Right lobe of liver (tissue), 6 donors: ENCODE measurements at regions not wholly inside any gene's neighbourhood (a gene's known extent, or its start where the extent isn't known, plus 50 kb on each side); places are given as distances from the start of the nearest gene placed in this dataset.

Experiments
- ATAC-seq, 4 donors: fragments of 200-7000 bp; cut with Tn5 transposase; one replicate each; pipeline ENCODE4 v1.9.1; 2020; ENCODE audit warnings: mild to moderate bottlenecking in 4 of 4, moderate library complexity in 4 of 4
- DNase-seq, 3 donors: peaks; one replicate each; pipeline ENCODE4 v3.0.0-alpha.2; 2020
- H3K27ac ChIP-seq, 3 donors: fragments of 200-600 bp; one replicate each; pipeline ENCODE4 v1.8.0; 2022
- H3K27me3 ChIP-seq, 2 donors: fragments of 200-600 bp; one replicate each; pipeline ENCODE4 v1.8.0; 2022
- H3K36me3 ChIP-seq, 4 donors: fragments of 200-600 bp; sonication (generic) in 1 of 4; one replicate each; pipeline versions ENCODE4 v1.5.1 to v1.8.0; 2017 to 2022; ENCODE audit warnings: control low read depth in 1 of 4
- H3K4me1 ChIP-seq, 4 donors: fragments of 200-600 bp; sonication (generic) in 1 of 4; one replicate each; pipeline versions ENCODE4 v1.5.1 to v1.8.0; 2017 to 2022; ENCODE audit warnings: control low read depth in 1 of 4
- H3K4me3 ChIP-seq, 3 donors: fragments of 200-600 bp; one replicate each; pipeline ENCODE4 v1.8.0; 2022
- H3K9me3 ChIP-seq, 4 donors: fragments of 200-600 bp; sonication (generic) in 1 of 4; one replicate each; pipeline versions ENCODE4 v1.5.1 to v1.8.0; 2017 to 2022; ENCODE audit warnings: control low read depth in 1 of 4
- POLR2A ChIP-seq: fragments of 450-650 bp; IDR thresholded peaks from one replicate; pipeline ENCODE4 v1.6.1; 2017; ENCODE audit warnings: antibody characterized with exemption, mild to moderate bottlenecking
- WGBS: methylation state at CpG from one replicate; pipeline ENCODE4 v1.1.6; 2018; ENCODE audit warnings: low coverage, low lambda C conversion rate; ENCODE audit not compliant: insufficient coverage; ENCODE audit errors: missing lambda C conversion rate; 5-methylcytosine and 5-hydroxymethylcytosine counted together
- intact Hi-C, 2 donors: fragments of 100-400 bp; cut with DNase I; formaldehyde crosslinking; loops; one replicate each; pipeline versions ENCODE4 v1.11.2 to v1.14.1; 2022
- TF ChIP-seq, protein P1 (sequence below), 4 donors: fragments of 200-600 bp in 3 of 4; fragments of 450-650 bp in 1 of 4; IDR thresholded peaks; one replicate each; pipeline versions ENCODE4 v1.5.1 to v1.8.0; 2016 to 2022; ENCODE audit warnings: antibody characterized with exemption in 4 of 4, mild to moderate bottlenecking in 2 of 4
- donor health status: DM: no; HTN: yes; CAD: no.
- donor health status: DM: no; HTN: no; CAD: no.
- donor health status: DM: no; HTN: no; CAD: no.
- donor health status: DM: no; HTN: yes; CAD: no.
- donor health status: DM: no; HTN: yes; CAD: no.

DNA sequence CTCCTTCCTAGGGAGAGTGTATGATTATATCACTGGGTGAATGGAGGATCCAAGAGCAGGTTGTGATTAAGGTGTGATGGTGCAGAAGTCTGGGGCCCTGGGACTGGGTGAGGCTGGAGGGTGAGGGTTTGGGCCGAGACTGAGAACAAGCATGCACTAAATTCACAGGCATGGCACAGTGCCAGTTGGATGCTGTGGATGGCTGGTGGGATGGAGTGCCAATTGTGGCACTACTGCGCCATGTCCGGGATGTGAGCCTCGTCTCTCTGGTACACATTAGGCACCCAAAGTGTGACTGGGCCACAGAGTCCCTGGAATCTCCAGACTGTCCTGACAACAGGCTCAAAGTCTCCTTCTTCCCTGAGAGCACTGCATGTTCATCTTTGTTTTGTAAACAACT lies 208.1 kb downstream of the EMX2 start:
- H3K27me3 ChIP-seq = no peaks in the 10 kb centered on the region
- no peaks in the 10 kb centered on the region for H3K9me3 ChIP-seq
- DNase-seq (no peak), ATAC-seq (no peak)
- no peaks in the 10 kb centered on the region for H3K36me3 ChIP-seq
- TF ChIP-seq, protein P1, sequence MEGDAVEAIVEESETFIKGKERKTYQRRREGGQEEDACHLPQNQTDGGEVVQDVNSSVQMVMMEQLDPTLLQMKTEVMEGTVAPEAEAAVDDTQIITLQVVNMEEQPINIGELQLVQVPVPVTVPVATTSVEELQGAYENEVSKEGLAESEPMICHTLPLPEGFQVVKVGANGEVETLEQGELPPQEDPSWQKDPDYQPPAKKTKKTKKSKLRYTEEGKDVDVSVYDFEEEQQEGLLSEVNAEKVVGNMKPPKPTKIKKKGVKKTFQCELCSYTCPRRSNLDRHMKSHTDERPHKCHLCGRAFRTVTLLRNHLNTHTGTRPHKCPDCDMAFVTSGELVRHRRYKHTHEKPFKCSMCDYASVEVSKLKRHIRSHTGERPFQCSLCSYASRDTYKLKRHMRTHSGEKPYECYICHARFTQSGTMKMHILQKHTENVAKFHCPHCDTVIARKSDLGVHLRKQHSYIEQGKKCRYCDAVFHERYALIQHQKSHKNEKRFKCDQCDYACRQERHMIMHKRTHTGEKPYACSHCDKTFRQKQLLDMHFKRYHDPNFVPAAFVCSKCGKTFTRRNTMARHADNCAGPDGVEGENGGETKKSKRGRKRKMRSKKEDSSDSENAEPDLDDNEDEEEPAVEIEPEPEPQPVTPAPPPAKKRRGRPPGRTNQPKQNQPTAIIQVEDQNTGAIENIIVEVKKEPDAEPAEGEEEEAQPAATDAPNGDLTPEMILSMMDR (IDR thresholded peaks at IDR 0.05) = no peak
- no peak for TF ChIP-seq POLR2A
- WGBS = 50% methylated on average over 2 of the region's 4 CpGs
- intact Hi-C loops = no loop called here
- H3K27ac ChIP-seq = no peak overlapping the region
- H3K4me1 ChIP-seq = no peaks in the 10 kb centered on the region
- H3K4me3 ChIP-seq = no peak overlapping the region

DNA sequence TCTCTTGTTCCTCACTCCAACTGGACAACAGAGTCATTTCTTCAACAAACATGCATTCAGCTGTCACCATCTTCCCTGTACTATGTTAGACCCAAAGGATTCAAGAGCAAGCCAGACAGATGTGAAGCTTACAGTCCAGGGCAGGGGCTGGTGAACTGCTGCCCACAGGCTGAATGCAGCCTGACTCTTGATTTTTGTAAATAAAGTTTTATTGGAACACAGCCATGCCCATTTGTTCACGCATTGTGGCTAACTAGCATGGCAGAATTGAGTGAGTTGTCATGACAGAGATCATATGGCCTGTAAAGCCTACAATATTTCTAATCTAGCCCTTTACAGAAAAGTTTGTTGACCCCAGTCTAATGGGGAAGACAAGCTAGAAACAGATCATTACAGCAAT lies 208.7 kb downstream of the EMX2 start:
- H3K4me3 ChIP-seq = no peak overlapping the region
- TF ChIP-seq, protein P1 (IDR thresholded peaks at IDR 0.05) = no peak
- no peak for TF ChIP-seq POLR2A
- no peak overlapping the region for H3K27ac ChIP-seq
- H3K36me3 ChIP-seq = no peaks in the 10 kb centered on the region
- H3K9me3 ChIP-seq = no peaks in the 10 kb centered on the region
- ATAC-seq = no peak
- DNase-seq = no peak
- H3K4me1 ChIP-seq = no peaks in the 10 kb centered on the region
- H3K27me3 ChIP-seq = no peaks in the 10 kb centered on the region
- WGBS = 86% methylated on average over 1 of the region's 1 CpG
- intact Hi-C loops = no loop called here

DNA sequence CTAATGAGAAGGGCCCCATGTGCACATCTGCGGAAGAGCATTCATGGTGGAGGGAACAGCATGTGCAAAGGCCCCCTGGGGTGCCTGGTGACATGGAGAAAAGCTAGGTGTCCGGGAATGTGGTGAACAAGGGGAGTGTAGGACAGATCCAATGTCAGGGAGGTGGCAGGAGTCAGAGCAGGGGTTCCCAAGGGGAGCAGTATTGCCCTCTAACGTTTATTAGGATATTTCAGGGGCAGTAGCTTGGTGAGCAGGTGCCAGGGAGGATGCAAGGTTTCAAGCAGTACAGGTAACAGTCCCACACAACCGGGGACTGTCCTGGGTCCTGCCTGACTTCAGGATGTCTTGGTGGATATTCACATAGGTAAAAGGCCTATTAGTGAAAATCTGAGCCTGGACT lies 209.6 kb downstream of the EMX2 start:
- 65% methylated on average over 2 of the region's 4 CpGs for WGBS
- TF ChIP-seq POLR2A = no peak
- H3K4me3 ChIP-seq = no peak overlapping the region
- no peak overlapping the region for H3K27ac ChIP-seq
- H3K4me1 ChIP-seq = no peaks in the 10 kb centered on the region
- H3K9me3 ChIP-seq = no peaks in the 10 kb centered on the region
- no peaks in the 10 kb centered on the region for H3K27me3 ChIP-seq
- no peaks in the 10 kb centered on the region for H3K36me3 ChIP-seq
- intact Hi-C loops = no loop called here
- DNase-seq = no peak
- no peak for ATAC-seq

DNA sequence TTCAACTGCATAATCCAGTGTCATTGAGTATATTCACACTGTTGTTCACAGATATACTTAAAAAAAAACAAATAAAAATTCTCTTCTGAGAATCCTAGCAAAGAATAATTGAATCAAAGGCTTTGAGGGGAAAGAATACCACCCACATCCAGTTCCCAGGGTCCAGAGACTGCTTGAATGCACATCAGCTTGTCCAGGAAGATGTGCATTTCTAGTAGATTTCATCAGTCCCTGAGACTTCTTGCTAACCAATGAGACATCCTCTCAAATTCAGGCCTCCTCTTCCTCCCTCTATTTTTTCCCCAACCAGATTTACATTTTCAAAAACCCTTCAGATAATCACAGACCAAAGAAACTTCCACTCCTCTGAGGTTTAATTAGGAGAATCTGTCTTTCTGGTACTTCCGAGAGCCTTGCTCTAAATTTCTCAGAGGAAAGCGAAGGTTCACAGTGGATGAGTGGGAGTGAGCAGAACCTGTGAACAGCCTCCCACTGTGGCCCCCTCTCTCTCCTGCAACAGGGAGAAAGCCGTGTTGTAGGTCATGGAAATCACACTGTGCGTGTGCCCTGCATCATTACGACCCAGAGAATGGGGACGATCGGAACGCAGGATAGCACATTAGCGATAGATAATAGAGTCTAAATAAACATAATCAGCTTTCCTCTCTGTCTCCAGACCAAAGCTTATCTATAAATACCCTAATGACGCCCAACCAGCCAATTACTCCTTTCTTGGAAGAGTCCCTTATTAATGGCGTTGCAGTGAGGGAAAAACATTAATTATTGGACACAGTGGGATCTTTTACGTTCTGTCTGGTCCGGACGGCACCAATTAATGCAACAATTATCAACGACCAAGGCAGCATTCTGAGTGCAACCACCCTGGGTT lies 212.5 kb downstream of the EMX2 start:
- DNase-seq = no peak
- no peaks in the 10 kb centered on the region for H3K4me1 ChIP-seq
- H3K27me3 ChIP-seq = no peaks in the 10 kb centered on the region
- TF ChIP-seq, protein P1 (IDR thresholded peaks at IDR 0.05) = no peak
- no peak for TF ChIP-seq POLR2A
- intact Hi-C loops = no loop called here
- H3K27ac ChIP-seq = no peak overlapping the region
- no peaks in the 10 kb centered on the region for H3K36me3 ChIP-seq
- no peak for ATAC-seq
- no peak overlapping the region for H3K4me3 ChIP-seq
- WGBS = 53% methylated on average over 11 of the region's 15 CpGs
- H3K9me3 ChIP-seq = no peaks in the 10 kb centered on the region

DNA sequence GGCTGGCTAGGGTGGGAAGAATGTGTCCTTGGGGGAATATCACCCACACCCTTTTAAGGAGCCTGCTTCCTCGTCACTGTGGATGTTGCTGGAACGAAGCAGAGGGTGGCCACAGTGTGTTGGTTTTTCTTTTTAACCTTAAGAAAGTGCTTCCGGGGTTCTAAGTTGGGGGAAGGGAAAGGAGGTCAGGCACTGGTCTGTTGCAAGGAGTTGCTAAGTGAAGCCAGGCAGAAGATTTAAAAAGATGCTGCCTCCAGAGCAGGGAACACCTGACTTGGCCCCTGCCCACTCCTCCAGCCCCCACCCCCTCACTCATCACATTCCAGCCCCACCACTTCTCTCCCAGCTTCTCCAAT lies 213.1 kb downstream of the EMX2 start:
- Histone ChIP-seq H3K27ac (no peak overlapping the region), H3K27me3 (no peaks in the 10 kb centered on the region), H3K4me3 (no peak overlapping the region), H3K4me1 (no peaks in the 10 kb centered on the region), H3K9me3 (no peaks in the 10 kb centered on the region), H3K36me3 (no peaks in the 10 kb centered on the region)
- intact Hi-C loops = no loop called here
- ATAC-seq = no peak
- TF ChIP-seq POLR2A = no peak
- TF ChIP-seq, protein P1 (IDR thresholded peaks at IDR 0.05) = no peak
- DNase-seq = no peak
- 14% methylated on average over 1 of the region's 3 CpGs for WGBS
